ENCODE measurements at regions not wholly inside any gene's neighbourhood (a gene's known extent, or its start where the extent isn't known, plus 50 kb on each side); places are given as distances from the start of the nearest gene placed in this dataset.

DNA sequence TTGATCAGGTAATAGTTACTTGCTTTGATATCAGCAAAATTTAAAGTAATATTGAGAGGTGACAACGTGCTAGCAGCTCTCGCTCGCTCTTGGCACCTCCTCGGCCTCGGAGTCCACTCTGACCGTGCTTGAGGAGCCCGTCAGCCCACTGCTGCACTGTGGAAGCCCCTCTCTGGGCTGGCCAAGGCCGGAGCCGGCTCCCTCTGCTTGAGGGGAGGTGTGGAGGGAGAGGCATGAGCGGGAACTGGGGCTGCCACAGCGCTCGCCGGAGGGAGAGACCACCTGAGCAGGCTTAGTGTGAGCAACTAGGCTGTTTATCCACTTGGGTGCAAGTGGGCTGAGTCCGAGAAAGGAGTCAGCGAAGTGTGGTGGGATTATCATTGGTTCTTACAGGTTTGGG lies 455.7 kb upstream of the PCDH7 start:
- H3K36me3 Mint-ChIP-seq: no peaks in the 10 kb centered on the region
- no peak overlapping the region for H3K27ac Mint-ChIP-seq
- H3K4me1 Mint-ChIP-seq: no peaks in the 10 kb centered on the region
- H3K9me3 Mint-ChIP-seq: peaks cover 3 to 39% (median 12%) of the 10 kb centered on the region in 6 donors
- H3K27me3 Mint-ChIP-seq (ENCODE audit: low read depth in 3 of 3): no peaks in the 10 kb centered on the region
- no peak for DNase-seq
- no peak overlapping the region for H3K4me3 Mint-ChIP-seq

DNA sequence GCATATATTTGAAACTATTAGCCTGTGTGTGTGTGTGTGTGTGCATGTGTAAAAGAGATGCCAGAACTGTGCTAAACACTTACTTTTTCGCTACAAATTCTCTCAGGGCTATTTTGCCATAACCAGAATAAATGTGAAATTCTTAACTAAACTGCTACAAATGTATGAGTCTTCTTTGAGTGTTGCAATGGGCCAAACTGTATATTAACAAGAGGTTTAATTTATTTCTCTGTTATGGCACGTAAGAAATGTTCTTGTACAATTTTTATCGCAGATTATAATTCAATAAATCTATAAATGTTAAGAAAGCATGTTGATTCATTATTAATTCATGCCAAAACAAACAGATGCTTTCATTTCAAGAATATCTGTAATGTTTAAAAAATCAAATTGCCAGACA lies 454.5 kb upstream of the PCDH7 start:
- Mint-ChIP-seq H3K4me3 (no peak overlapping the region), H3K36me3 (no peaks in the 10 kb centered on the region)

DNA sequence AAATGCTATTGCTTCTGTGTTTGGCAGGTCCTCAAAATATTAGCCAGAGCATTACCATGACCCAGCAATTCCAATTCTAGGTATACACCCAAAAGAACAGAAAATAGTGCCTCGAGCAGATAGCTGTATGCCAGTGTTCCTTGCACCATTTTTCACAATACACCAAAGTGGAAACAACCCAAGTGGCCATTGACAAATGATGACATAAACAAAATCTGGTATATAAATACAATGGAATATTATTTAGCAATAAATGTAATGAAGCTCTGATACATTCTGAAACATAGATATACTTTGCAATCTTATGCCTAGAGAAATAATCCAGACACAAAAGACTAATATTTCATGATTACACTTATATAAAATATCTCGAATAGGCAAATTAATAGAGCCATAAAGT lies 451.8 kb upstream of the PCDH7 start:
- Mint-ChIP-seq H3K9me3 (peaks cover 12 to 47% (median 28%) of the 10 kb centered on the region in 6 donors), H3K36me3 (no peaks in the 10 kb centered on the region), H3K27me3 (ENCODE audit: low read depth in 3 of 3) (no peaks in the 10 kb centered on the region), H3K27ac (no peak overlapping the region), H3K4me3 (no peak overlapping the region), H3K4me1 (no peaks in the 10 kb centered on the region)
- DNase-seq: no peak

More for the DNA sequence above, 454.5 kb upstream of the PCDH7 start:
- Mint-ChIP-seq H3K27ac (no peak overlapping the region), H3K27me3 (ENCODE audit: low read depth in 3 of 3) (no peaks in the 10 kb centered on the region), H3K9me3 (peaks cover 9 to 37% (median 18%) of the 10 kb centered on the region in 6 donors), H3K4me1 (no peaks in the 10 kb centered on the region)
- DNase-seq: no peak

DNA sequence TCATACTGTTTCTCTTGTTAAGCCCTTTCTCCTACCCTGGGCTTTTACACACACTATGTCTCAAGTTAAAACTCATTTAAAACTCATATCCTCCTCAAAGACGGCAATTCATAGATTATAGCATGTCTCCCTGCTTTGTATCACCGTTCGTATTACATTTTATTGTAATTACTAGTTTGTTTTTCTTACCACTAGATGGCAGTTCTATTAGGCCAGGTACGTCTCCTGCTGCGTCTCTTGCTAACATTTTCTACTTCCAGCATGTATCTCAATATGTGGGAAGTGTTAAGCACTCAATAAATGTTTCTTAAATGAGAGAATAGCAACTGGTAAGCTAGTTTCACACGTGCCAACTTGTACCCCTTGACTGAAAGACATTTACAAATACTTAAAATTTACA lies 450.3 kb upstream of the PCDH7 start:
- no peak for DNase-seq
- no peak overlapping the region for H3K4me3 Mint-ChIP-seq
- H3K27ac Mint-ChIP-seq: no peak overlapping the region
- H3K36me3 Mint-ChIP-seq: no peaks in the 10 kb centered on the region
- H3K4me1 Mint-ChIP-seq: no peaks in the 10 kb centered on the region
- H3K9me3 Mint-ChIP-seq: peaks cover 12 to 47% (median 29%) of the 10 kb centered on the region in 6 donors
- no peaks in the 10 kb centered on the region for H3K27me3 Mint-ChIP-seq (ENCODE audit: low read depth in 3 of 3)

DNA sequence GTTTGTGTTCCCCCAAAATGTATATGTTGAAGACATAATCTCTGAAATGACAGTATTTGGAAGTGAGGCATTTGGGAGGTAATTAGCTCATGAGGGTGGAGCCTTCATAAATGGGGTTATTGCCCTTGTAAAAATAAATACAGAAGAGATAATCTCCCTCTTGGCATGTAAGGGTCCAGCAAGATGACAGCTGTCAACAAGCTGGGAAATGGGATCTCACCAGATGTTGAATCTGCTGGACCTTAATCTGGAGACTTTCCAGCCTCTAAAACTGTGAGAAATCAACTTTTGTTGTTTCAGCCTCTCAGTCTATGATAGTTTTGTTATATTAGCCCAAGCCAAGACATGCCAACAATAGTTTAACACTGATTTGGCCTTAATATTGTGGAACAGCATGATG lies 438.2 kb upstream of the PCDH7 start:
- Mint-ChIP-seq H3K4me3 (no peak overlapping the region), H3K27me3 (ENCODE audit: low read depth in 3 of 3) (peaks cover 0 to 1% (median 0%) of the 10 kb centered on the region in 3 donors), H3K36me3 (no peaks in the 10 kb centered on the region), H3K4me1 (no peaks in the 10 kb centered on the region), H3K27ac (no peak overlapping the region), H3K9me3 (peaks cover 3 to 33% (median 15%) of the 10 kb centered on the region in 6 donors)
- no peak for DNase-seq

DNA sequence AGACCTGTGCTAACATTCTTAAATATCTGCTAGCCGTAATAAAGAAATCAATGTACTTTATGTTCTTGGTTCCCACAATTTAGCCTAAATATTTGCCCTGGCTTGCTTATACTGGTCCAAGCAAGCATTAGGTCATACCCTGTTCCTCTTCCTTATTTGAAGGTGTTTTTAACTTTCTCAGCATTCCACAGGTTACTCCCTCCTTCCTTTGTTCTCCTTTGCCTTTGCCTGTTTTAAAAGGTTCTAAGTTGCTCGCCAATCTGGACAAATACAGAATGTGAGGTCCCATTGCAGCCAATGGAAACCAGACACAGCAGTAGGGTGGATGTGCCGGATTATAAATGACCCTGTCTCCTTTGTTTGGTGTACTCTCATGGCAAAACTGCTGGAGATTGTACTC lies 436.8 kb upstream of the PCDH7 start:
- no peak overlapping the region for H3K27ac Mint-ChIP-seq
- peaks cover 3 to 39% (median 15%) of the 10 kb centered on the region in 6 donors for H3K9me3 Mint-ChIP-seq
- peaks cover 0 to 1% (median 0%) of the 10 kb centered on the region in 3 donors for H3K27me3 Mint-ChIP-seq (ENCODE audit: low read depth in 3 of 3)

DNA sequence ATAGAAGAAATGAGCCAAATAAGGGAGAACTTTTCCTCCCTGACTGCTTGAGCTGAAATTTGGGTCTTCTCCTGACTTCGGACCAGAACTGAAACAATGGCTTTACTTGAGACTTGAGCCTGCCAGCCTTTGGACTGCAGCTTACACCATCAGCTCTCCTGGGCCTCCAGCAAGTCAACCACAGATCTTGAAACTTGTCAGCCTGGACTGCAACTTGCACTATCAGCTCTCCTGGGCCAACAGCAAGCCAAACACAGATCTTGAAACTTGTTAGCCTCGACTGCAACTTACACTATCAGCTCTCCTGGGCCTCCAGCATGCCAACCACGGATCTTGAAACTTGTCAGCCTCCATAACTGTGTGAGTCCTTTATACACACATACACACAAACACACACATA lies 425.9 kb upstream of the PCDH7 start:
- Mint-ChIP-seq H3K4me3 (no peak overlapping the region), H3K27me3 (ENCODE audit: low read depth in 3 of 3) (peaks cover 0 to 2% (median 0%) of the 10 kb centered on the region in 3 donors), H3K27ac (no peak overlapping the region), H3K36me3 (no peaks in the 10 kb centered on the region), H3K4me1 (no peaks in the 10 kb centered on the region), H3K9me3 (peaks cover 8 to 60% (median 29%) of the 10 kb centered on the region in 6 donors)
- DNase-seq: no peak

More for the DNA sequence above, 436.8 kb upstream of the PCDH7 start:
- H3K36me3 Mint-ChIP-seq: no peaks in the 10 kb centered on the region
- DNase-seq: no peak
- no peaks in the 10 kb centered on the region for H3K4me1 Mint-ChIP-seq
- no peak overlapping the region for H3K4me3 Mint-ChIP-seq

DNA sequence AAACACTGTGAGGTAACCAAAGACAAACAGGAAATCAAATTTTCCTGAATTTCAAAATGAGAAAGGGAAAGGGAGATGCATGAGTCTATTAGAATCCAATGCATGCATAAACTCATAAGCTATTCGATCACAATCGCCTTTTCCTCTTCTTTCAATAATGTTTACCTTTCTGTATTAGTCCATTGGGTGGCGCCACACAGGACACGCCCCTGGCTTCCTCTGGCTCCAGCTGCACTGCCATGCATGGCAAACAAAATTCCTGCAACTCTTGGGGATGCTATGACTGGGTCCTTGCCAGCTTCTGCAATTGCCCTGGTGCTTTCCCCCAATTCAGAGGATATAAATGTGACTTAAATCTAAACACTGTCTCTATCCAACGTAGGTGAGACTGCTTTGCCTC lies 424.5 kb upstream of the PCDH7 start:
- Mint-ChIP-seq H3K36me3 (no peaks in the 10 kb centered on the region), H3K27ac (no peak overlapping the region), H3K27me3 (ENCODE audit: low read depth in 3 of 3) (peaks cover 0 to 2% (median 0%) of the 10 kb centered on the region in 3 donors), H3K4me1 (no peaks in the 10 kb centered on the region), H3K9me3 (peaks cover 8 to 61% (median 29%) of the 10 kb centered on the region in 6 donors), H3K4me3 (no peak overlapping the region)
- no peak for DNase-seq

DNA sequence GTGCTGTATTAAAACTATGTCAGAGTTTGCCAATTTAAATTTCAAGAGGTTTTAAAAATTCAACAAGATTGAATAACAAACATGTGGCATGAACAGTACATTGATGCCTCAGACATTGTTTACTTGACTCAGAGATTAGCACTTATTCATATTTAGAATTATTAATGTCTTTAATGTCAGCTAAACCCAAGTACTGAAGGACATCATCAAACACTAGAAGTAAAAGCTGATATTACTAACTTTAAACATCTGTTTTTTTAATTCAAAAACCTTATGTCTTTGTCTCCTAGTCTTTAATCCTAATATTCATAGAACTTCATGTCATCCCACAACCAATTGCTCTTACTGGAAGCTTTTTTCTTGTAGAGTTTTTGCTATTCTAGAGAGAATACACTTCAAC lies 406.2 kb upstream of the PCDH7 start:
- H3K36me3 Mint-ChIP-seq: peaks cover 0 to 5% (median 0%) of the 10 kb centered on the region in 3 donors
- H3K27ac Mint-ChIP-seq: no peak overlapping the region
- peaks cover 14 to 57% (median 22%) of the 10 kb centered on the region in 6 donors for H3K9me3 Mint-ChIP-seq
- H3K27me3 Mint-ChIP-seq (ENCODE audit: low read depth in 3 of 3): peaks cover 0 to 1% (median 0%) of the 10 kb centered on the region in 3 donors
- DNase-seq: no peak
- no peak overlapping the region for H3K4me3 Mint-ChIP-seq
- H3K4me1 Mint-ChIP-seq: no peaks in the 10 kb centered on the region

DNA sequence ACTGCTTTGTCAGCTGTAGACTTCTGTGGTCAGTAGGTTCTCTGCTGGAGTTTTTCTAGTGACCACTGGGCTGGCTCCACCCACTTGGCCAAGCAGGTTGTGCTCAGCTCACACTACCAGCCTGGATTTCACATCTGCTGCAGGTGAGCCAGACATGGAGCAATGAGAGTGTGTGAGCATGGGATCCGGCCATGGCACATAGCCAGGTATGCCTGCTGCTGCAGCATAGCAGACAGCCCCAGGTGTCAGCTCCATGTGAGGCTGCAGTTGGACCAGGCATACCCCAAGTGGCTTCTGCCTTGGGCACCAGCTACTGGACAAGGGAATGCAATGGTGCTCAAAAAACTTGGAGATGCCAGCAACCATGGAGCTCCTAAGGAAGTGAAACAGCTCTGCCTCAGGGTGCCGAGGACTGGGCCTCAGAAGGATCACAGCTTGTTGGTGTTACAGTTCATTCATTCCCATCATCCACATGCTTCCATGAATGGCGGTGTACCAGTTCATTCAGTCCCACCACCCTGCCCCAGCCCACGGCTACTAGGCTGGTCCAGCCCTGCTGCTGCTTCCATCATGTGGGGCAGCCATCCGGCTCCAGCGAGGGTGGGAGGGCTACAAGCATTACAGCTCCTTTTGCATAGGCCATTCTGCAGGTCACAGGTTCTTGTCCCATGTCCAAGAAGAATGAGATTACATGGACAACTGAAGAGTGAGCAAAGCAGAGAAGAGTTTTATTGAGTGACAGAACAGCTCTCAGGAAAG lies 389.1 kb upstream of the PCDH7 start:
- H3K4me1 Mint-ChIP-seq: no peaks in the 10 kb centered on the region
- H3K27ac Mint-ChIP-seq: no peak overlapping the region
- no peak for DNase-seq
- no peaks in the 10 kb centered on the region for H3K36me3 Mint-ChIP-seq
- H3K9me3 Mint-ChIP-seq: peaks cover 8 to 34% (median 27%) of the 10 kb centered on the region in 6 donors
- no peak overlapping the region for H3K4me3 Mint-ChIP-seq
- H3K27me3 Mint-ChIP-seq (ENCODE audit: low read depth in 3 of 3): no peaks in the 10 kb centered on the region

DNA sequence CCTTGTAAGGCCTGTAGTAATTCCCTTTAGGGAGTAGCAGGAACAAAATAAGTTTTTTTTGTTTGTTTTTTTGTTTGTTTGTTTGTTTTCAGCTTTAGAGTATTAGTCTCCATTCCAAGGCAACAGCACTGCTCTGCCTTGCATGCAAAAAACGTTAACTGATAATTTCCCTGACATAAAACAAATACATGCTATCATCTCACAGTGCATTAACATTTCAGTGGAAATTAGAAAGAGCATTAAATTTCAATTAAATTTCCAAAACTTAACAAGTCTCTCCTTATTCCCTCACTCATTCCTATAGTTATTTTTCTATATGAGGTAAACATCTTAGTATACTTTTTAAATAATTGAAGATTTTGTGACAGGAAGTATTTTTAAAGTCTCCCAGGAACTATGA lies 378.4 kb upstream of the PCDH7 start:
- H3K4me1 Mint-ChIP-seq: no peaks in the 10 kb centered on the region
- peaks cover 5 to 44% (median 22%) of the 10 kb centered on the region in 6 donors for H3K9me3 Mint-ChIP-seq
- no peak overlapping the region for H3K27ac Mint-ChIP-seq
- no peak for DNase-seq
- no peak overlapping the region for H3K4me3 Mint-ChIP-seq
- H3K27me3 Mint-ChIP-seq (ENCODE audit: low read depth in 3 of 3): no peaks in the 10 kb centered on the region
- H3K36me3 Mint-ChIP-seq: no peaks in the 10 kb centered on the region

DNA sequence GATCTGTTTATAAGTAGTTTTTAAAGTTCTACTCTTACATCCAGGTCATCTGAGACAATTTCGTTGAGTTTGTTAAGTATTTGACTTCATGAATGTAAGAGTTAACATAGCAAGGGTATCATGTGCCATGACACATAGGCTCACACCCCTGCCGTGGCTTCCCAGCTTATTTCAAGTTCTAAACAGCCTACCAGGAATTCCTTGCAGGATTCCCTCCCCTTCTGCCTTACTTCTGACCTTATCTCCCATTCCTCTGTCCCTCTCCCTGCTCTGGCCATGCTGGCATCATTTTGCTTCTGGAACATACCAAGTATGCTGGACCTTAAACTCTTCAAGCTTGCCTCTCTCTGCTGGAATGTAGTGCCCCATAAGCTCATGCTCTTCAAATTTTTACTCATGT lies 369.9 kb upstream of the PCDH7 start:
- DNase-seq: no peak
- Mint-ChIP-seq H3K36me3 (peaks cover 0 to 3% (median 0%) of the 10 kb centered on the region in 3 donors), H3K4me1 (no peaks in the 10 kb centered on the region), H3K9me3 (peaks cover 12 to 72% (median 31%) of the 10 kb centered on the region in 6 donors), H3K27ac (no peak overlapping the region), H3K4me3 (no peak overlapping the region), H3K27me3 (ENCODE audit: low read depth in 3 of 3) (peaks cover 0 to 1% (median 0%) of the 10 kb centered on the region in 3 donors)

DNA sequence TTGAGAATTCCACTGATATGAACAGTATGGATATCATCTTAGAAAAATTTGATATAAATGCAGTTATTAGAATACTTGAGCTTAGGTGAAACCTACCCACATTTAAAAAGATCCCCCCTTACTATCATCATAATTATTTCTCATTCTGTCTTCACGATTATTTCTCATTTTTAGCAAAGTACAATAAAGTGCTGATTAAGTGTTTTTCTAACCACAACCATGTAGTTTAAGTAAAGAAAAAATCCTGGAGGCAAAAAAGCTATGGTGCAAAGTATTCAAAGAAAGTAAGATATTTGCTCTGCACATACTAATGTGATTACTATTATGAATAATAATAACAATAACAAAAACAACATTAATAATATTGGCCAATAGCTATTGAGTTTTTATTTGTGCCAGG lies 365.6 kb upstream of the PCDH7 start:
- peaks cover 14 to 67% (median 38%) of the 10 kb centered on the region in 6 donors for H3K9me3 Mint-ChIP-seq
- no peak overlapping the region for H3K4me3 Mint-ChIP-seq
- no peaks in the 10 kb centered on the region for H3K4me1 Mint-ChIP-seq
- no peak overlapping the region for H3K27ac Mint-ChIP-seq
- H3K36me3 Mint-ChIP-seq: peaks cover 0 to 3% (median 0%) of the 10 kb centered on the region in 3 donors
- DNase-seq: no peak
- peaks cover 0 to 1% (median 0%) of the 10 kb centered on the region in 3 donors for H3K27me3 Mint-ChIP-seq (ENCODE audit: low read depth in 3 of 3)

DNA sequence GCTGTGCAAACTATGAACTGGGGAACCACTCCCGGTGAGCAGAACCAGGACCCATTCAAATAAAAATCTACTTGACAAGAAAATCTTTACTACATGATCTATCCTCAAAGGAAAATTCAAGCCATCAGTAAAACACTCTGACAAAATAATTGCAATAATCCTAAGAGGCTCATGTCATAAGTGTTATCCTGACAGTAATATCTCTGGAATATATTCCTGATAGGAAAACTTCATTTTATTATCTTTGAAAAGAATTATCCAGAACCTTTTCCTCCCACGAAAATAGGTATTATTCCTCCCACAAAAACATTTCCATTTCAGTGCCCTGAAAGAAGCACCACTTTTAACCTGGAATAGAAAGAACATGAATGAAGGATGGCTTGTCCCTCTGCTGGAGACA lies 357.7 kb upstream of the PCDH7 start:
- Mint-ChIP-seq H3K27ac (no peak overlapping the region), H3K27me3 (ENCODE audit: low read depth in 3 of 3) (no peaks in the 10 kb centered on the region), H3K36me3 (no peaks in the 10 kb centered on the region), H3K9me3 (peaks cover 14 to 53% (median 43%) of the 10 kb centered on the region in 6 donors), H3K4me3 (no peak overlapping the region), H3K4me1 (no peaks in the 10 kb centered on the region)
- DNase-seq: no peak

DNA sequence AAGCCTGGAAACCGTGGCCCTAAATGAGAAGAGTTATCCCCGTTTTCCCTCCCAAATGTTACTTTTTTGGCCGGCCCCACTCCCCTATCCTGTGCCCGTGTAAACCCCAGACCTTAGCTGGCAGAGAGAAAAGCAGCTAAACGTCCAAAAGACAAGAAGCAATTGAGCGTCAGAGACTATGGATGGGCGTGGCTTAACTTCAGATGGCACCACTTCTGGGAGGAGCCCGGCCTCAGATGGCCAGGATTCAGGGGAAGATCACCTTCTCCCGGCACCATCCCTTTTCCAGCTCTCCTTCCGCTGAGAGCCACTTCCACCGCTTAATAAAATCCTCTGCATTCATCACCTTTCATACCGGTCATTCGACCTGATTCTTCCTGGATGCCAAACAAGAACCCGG lies 350.1 kb upstream of the PCDH7 start:
- H3K36me3 Mint-ChIP-seq: no peaks in the 10 kb centered on the region
- no peak overlapping the region for H3K4me3 Mint-ChIP-seq
- no peak for DNase-seq
- H3K27me3 Mint-ChIP-seq (ENCODE audit: low read depth in 3 of 3): peaks cover 0 to 2% (median 0%) of the 10 kb centered on the region in 3 donors
- H3K4me1 Mint-ChIP-seq: no peaks in the 10 kb centered on the region
- H3K9me3 Mint-ChIP-seq: peaks cover 3 to 41% (median 21%) of the 10 kb centered on the region in 6 donors
- no peak overlapping the region for H3K27ac Mint-ChIP-seq

All from immature natural killer cell (primary cell).